ENCODE measurements at regions not wholly inside any gene's neighbourhood (a gene's known extent, or its start where the extent isn't known, plus 50 kb on each side); places are given as distances from the start of the nearest gene placed in this dataset.
"Not testable (repeated sequence)": the region's sequence is repeated elsewhere in the genome, so short reads cannot be mapped to it uniquely, and the experiment has no call there.

GRCh38 chr5:142402752-142403318 lies 78.0 kb upstream of the SPRY4 start:
- no peak for DNase-seq

- DNase-seq = no peak
Measured at GRCh38 chr5:142400415-142400814, 75.6 kb upstream of the SPRY4 start.

GRCh38 chr5:142399891-142400290 lies 75.1 kb upstream of the SPRY4 start:
- DNase-seq = no peak

GRCh38 chr5:142398730-142399055 lies 73.9 kb upstream of the SPRY4 start:
- no peak for DNase-seq

GRCh38 chr5:142398011-142398729 lies 73.3 kb upstream of the SPRY4 start:
- DNase-seq = not testable (repeated sequence)

- DNase-seq = no peak
Measured at GRCh38 chr5:142397178-142397577, 72.4 kb upstream of the SPRY4 start.

GRCh38 chr5:142396436-142397038 lies 71.7 kb upstream of the SPRY4 start:
- DNase-seq = no peak

GRCh38 chr5:142395334-142395733 lies 70.5 kb upstream of the SPRY4 start:
- DNase-seq = no peak

- DNase-seq = no peak
Measured at GRCh38 chr5:142391058-142391845, 66.4 kb upstream of the SPRY4 start.

GRCh38 chr5:142390334-142390733 lies 65.5 kb upstream of the SPRY4 start:
- no peak for DNase-seq

GRCh38 chr5:142388696-142389095 lies 63.9 kb upstream of the SPRY4 start:
- DNase-seq = no peak

- DNase-seq = no peak
Measured at GRCh38 chr5:142387024-142387682, 62.3 kb upstream of the SPRY4 start.

- DNase-seq = no peak
Measured at GRCh38 chr5:142386137-142387023, 61.6 kb upstream of the SPRY4 start.

- no peak for DNase-seq
Measured at GRCh38 chr5:142385194-142385593, 60.4 kb upstream of the SPRY4 start.

GRCh38 chr5:142384014-142384413 lies 59.2 kb upstream of the SPRY4 start:
- no peak for DNase-seq

- DNase-seq = no peak
Measured at GRCh38 chr5:142382186-142382585, 57.4 kb upstream of the SPRY4 start.

GRCh38 chr5:142378737-142379634 lies 54.2 kb upstream of the SPRY4 start:
- DNase-seq = no peak

GRCh38 chr5:142375944-142376411 lies 51.2 kb upstream of the SPRY4 start:
- no peak for DNase-seq

All from stimulated activated CD4-positive, alpha-beta T cell treated with anti-CD3 and anti-CD28 coated beads, Interleukin-1b, Interleukin-23, amount 100 ng/mL, for 48 hours (primary cell).